GM21515 (cell line): ENCODE measurements at regions not wholly inside any gene's neighbourhood (a gene's known extent, or its start where the extent isn't known, plus 50 kb on each side); places are given as distances from the start of the nearest gene placed in this dataset.
A peak's percentile ranks its signal among the peaks of the same experiment; 100 is the strongest.

Source experiments
- ATAC-seq: cut with Tn5 transposase; IDR thresholded peaks from one replicate; pipeline ENCODE4 v1.9.1; 2021; ENCODE audit not compliant: unreplicated experiment

DNA sequence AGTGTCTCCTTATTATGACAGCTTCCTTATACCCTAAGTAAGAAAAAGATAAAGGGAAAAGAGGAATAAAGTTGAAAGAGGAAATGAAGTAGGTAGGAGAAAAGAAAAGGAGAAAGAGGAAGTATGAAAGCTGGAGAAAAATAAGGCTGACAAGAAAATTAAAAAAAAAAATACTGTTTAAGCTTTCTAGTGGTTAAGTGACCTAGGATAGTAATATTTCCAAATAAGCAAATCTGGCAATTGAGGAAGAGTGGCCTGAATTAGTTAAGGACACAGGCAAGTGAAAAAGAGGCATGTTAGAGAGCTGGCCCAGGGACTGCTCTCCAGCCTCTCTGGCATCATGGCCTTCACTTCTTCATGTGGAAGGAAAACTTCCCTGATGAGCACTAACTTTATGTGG, 76.5 kb upstream of the ADGRF1 start:
- ATAC-seq, result no peak

DNA sequence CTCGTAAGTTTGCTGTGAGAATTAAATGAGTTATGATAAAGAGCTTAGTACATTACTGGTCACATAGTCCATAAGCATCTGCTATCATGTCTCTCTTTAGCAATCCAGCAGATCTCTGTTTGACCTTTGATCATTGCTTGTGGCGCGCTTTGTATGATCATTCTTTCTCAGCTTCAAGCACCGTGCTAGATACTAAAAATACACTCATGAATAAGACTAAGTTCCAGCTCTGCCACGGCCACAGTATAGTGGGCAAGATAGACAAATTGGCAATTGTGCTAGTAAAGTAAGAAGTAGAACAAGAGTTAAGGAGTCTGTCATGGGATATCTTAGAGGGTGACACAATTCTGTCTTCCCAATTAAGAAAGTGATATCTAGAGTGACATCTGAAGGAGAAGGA, 75.2 kb upstream of the ADGRF1 start:
- no peak for ATAC-seq

DNA sequence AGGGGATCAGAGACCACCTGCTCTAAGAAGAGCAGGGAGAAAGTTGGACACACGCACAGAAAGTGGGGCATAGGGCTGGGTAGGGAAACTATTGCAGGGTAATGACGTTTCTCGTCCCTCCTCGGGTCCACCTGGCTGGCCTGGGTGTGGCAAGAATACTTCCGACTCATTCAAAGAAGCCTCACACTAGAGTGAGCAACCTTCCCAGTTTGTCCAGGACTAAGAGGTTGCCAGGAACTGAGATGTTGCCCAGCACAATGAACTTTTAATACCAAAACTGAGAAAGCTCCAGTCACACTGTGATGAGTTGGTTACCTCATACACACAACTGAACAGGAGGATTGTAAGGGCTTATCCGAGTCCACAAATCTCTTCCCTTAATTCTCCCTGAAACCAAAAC, 74.5 kb upstream of the ADGRF1 start:
- no peak for ATAC-seq

DNA sequence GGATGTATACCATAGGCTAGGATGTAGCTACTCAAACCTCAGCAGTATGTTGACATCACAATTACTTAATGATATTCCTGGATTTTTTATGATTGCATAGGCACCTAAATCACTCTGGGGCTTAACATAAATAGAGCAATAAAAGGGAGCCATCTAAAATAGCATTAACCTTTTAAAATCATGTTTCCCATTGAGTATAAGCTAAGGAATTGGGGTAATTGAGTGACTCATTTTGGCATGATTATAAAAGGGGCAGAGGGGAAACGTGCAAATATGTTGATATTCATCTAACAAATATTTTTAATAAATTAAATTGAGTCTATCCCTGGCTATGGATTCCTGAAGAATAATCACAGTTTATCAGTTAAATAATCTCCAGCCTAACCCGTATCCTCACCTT, 74.0 kb upstream of the ADGRF1 start:
- no peak for ATAC-seq

DNA sequence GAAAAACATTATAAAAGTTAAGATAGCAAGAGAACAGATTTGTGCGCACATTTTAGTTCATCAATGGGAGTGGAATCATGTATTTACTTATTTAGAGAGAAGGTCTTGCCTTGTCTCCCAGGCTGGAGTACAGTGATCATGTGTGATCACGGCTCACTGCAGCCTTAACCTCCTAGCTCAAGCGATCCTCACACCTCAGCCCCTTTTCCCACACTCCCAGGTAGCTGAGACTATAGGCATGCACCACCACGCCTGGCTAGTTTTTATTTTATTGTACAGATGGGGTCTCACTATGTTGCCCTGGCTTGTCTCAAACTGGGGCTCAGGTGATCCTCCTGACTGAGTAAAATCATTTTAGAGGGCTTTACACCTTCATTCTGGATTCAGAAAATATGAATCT, 72.3 kb upstream of the ADGRF1 start:
- no peak for ATAC-seq

DNA sequence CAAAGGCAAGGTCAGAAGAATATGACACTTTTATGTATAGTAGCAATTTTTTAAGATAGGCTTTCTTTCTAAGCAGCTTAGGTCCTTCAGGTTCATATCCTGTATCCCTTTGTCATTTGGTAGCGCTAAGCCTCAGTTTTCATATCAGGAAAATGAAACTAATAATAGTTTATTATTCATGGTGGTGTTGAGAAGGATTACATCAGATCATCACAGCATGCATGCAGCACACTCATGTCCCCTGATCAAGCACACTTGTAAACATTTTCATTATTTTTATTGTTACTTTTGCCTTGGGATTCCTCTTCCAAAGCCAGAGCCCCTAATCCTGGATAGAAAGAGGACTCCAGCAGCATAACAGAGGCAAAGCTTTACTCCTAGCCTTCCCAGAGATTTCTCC, 70.2 kb upstream of the ADGRF1 start:
- ATAC-seq, result no peak

DNA sequence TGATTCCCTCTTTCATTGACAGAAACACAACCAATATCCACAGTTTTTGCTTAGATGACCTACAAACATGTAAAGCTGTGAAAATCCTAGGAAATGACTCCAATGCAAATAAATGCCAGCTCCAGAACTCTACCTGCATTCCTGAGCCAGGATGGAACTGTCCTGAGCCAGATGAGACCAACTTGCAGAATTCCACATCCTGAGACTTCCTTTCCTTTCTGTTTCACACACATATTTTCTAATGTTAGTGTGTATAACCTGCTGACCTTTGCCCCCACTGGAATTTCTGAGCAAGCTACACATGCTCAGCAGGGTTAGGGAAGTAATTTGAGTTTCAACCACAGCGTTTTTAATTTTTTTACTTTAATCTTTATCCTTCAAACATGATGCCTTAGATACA, 69.6 kb upstream of the ADGRF1 start:
- no peak for ATAC-seq

DNA sequence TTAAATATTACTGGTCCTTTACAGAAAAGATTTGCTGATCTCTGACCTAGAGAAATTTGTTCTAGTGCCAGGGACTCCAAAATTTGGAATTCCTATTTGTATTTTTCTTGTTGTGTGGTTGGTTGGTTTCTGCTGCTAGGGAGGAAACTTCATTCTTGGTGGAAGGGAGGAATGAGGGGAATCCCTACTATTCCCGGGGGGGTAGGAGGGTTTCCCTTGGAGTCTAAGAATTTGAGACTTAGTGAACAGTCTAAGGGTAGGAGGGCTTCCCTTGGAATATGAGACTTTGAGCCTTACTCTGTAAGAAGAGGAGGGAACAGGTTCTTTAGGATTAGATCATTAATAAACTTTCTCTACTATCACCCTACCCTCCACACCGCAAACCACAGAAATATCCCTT, 67.1 kb upstream of the ADGRF1 start:
- ATAC-seq, result no peak

DNA sequence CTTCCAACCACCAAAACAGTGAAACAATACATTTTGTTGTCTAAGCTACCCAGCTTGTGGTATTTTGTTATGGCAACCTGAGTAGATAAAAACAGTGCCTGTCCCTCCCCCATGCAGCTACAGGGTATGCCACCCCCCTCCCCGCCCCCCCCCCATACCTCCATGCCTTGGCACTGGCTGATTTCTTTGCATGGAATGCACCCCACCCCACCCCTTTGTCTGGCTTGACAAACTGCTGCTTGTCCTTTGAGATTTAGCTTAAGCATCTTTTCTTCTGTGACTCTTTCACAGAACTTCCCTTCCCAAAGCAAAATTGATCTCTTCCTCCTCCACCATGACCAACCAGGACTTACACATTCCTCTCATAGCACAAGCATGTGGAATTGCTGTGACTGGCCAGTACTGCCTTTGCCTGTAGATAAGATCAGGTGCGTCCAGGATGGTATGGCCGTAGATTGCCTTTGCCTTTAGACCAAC, 64.6 kb upstream of the ADGRF1 start:
- ATAC-seq, result no peak

DNA sequence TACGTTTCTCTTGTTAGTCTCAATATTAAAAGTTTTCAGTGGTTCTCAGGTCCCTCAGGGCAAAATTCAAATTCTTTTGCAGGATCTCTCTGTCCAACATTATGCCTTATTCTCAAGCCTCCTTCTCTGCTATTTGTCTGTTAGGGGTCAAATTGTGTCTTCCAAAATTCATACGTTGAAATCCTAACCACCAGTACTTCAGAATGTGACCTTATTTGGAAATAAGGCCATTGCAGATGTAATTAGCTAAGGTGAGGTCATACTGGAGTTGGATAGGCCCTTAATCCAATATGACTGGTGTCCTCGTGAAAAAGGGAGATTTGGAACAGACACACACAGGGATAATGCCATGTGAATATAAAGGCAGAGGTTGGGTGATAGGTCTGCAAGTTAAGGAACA, 64.1 kb upstream of the ADGRF1 start:
- no peak for ATAC-seq

DNA sequence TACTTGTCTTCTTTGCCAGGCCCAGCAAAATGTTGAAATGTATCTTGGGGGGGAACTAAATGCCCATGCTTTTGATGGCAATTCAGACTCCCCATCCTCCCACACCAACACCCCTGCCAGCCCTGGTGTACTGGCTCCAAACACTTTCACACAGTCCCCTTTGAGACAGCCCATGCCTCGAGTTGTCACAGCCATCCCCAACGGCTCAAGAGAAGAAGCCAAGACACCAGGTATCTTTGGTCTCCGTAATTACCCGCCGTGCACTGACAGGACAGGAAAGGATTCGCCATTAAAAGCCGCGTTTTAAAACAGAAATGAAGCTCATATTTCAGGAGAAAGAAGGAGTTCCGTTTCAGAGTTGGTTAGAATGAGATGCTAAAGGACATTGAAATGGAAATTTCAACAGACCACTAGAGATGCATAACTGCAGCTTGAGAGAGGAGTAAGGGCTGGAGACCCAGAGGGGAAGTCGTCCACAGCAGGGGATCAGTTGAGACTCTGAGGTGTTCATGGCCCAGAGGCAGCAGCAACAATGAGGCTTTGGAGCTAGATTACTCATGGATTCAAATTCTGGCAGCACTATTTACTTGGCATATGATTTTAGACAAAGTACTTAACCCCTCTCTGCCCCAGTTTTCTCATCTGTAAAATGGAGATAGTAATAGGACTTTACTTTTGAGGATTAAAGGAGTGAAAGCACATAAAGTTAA, 63.5 kb upstream of the ADGRF1 start:
- no peak for ATAC-seq

DNA sequence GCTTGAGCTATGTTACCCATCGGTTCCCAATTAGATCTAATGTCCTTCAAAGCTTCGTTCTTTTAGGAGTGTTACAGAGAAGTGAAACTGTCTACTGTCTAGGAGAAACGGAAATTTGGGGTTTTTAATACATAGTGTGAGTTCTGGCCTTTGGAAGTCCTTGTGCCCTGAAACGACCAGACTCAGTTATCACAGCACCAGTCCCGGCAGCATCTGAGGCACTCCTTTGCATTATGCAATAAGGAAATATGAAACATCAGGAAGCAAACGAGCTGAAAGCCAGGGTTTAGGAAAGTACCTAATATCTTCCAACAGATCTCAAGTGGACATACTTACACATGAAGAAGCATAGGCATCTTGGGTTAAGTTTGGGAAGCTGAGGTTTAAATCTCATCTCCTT, 61.8 kb upstream of the ADGRF1 start:
- ATAC-seq, result no peak

DNA sequence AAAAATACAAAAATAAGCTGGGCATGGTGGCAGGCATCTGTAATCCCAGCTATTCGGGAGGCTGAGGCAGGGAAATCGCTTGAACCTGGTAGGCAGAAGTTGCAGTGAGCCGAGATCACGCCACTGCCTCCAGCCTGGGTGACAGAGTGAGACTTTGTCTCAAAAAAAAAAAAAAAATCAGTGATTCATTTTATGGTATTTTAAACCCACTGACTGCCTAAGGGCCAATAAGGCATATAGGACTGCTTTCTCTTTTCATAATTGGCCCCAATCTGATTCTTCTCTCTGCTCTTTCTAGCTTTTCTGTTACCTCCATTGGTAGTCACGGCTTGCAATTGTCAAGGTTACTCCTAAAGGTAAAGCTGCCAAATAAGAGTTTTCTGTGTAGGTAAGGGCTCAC, 60.2 kb upstream of the ADGRF1 start:
- no peak for ATAC-seq

DNA sequence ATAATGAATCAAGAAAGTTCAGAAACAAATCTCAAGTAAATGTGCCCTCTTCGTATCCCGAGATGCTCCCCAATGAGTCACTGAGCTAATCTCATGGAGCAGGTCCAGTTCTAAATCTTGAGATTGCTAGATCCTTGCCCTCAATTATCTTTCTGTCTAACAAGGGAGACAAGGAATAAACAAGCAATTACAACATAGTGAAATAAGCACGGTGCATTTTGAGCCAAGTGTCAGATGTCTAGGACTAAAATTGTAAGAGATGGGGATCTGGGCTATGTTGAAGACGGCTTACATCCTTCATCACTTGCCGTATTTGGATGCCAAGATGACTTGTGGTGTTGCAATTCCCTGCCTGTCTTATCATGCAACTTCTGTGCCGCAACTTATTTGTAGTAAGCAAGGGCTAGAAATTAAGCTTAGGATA, 56.5 kb upstream of the ADGRF1 start:
- ATAC-seq, result no peak

DNA sequence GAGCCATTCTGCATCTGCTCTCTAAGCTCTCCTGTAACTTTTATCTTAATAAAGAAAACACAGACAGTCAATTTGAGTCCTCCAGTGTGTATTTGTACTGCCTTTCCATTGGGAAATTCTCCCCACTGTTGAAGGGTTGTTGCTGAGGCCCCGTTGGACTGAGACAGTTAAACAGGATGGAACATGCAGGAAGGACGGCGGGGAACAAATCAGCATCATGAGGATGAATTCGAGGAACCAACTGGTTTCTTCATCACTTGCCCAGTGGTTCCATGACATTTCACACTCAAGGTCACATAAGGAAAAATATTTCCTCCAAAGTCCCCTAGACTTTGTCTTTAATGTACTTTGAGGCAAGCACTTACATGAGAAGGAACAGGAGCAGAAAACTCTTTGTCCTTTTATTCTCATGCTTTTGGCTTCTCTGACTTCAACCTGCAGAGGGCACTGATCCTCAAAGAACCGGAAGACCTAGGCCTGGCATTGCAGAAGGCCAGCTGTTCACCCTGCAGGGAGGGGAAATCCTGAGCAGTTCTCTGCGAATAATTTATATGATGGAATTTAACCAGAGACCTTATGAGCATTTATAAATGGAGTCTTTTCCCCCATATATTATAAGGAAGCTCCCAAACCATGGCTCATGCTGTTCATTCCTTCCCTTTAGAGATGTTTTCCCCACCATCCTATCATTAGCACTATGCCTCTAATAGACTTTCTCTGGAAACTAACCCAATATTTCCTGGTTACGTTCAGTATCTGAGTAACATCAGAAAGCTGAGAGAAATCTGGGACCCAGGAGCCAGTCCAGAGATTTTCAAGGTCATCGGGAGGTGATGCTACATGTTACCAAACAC, 55.2 kb upstream of the ADGRF1 start:
- ATAC-seq, result peak; percentile 92

DNA sequence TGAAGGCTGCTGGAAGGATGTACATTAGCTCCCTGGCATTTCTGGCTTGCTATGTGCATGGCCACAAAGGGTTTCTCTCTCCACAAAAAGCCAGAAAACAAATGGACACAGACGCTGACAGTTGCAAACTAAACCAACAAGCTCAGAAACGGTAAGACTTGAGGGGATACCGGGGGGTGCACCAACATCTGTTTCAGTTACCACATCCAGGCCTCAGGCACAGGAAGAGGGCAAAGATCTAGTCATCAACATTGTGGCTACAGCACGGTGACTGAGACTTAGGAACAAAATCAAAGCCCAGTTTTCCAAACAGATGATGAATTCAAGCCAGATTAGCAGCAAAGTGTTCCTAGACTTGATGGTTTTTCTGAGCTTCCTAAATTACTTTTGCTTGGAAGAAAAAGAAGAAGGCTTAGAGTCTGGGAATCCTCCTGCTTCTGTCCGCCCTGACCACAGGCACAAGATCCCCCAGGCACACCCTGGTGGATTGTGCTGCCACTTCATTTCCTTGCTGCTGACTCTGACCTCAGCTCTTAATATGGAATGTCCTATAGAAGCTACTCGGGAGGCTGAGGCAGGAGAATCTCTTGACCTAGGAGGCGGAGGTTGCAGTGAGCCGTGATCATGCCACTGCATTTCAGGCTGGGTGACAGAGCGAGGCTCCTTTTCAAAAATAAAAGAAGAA, 54.2 kb upstream of the ADGRF1 start:
- ATAC-seq, result no peak

DNA sequence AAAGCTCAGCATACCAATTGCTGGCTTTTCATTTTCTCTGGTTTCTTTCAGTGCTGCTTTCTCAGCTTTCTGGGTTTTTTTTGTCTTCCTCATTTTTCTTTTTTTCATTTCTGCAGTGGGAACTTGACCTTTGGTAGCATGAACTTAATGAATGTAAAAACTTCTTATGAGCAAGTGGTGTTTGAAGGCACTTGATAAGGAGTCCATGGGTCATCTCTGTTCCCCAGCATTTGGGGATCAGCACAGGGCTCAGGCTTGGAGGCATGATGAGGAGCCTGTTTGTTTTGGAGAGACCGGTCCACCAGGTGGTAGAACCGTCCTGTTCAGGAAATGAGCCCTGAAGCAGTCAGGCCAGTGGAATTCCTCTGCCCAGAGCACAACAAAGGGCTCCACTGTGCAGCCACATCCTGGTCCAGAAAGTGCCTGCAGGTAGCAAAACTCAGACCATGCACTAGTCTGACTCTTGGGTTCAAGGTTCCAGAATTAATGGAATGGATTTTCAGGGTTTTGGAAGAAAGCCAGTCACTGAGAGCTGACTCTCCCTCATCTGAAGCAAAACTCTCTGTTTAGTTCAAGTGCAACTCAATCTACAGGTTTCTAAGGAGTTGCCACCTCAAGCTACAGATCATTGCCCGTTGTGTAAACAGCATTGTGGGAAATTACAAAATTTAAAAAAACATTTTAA, 52.3 kb upstream of the ADGRF1 start:
- no peak for ATAC-seq

DNA sequence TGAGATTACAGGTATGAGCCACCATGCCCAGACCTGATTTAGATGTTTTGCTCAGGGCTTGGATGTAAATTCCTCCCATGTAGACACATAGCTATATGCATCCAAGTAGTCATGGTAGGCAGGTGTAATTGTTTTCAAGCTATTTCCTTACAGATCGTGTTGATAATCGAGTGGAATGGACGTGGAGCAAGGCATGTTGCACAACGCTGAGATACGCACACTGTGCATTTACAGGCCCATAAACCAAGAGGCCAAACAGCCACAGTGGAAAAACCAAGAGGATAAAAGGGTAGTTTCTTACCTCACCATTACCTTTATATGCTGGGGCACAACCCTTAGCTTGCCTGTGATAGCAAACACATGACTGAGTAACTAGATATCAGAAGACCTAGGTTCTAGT, 51.0 kb upstream of the ADGRF1 start:
- no peak for ATAC-seq

DNA sequence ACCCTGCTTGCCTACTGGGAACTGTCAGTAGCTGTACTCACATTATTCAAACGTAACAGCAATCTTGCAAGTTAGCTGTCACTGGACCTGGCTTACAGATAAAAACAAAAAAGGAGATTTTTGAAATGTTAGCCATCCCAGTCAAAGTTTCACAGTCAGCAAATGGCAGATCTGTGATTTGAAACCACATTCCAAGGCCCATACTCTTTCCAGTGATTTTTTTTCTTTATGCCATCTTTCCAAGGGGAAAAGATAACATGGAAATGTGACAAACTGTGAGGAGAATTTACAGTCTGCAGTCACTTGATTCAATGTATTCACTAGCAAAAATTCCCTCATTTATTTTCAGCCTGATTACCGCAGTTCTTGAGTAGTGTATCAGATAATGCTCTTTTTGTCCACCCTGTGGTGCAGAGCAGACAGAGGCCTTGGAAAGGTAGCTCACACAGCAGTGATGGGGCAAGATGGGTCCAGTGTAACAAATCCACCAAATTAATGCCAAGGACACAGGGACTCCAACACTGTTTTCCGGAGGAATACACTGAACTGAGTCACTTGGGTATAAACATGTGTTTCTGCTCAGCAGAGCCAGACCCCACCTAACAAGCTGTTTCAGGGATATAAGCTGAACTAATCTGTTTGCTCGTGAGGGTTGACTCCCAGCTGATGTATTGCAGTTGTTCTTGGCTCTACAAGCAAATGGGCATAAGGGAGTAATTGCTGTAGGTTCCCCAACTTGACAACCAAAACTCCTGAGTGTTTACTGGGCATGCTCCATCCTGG, 49.9 kb upstream of the ADGRF1 start:
- no peak for ATAC-seq
